Upper lobe of left lung (tissue), 6 donors: ENCODE measurements at regions not wholly inside any gene's neighbourhood (a gene's known extent, or its start where the extent isn't known, plus 50 kb on each side); places are given as distances from the start of the nearest gene placed in this dataset.

Experiments used
- ATAC-seq, 2 donors: fragments of 200-7000 bp; cut with Tn5 transposase; one replicate each; pipeline ENCODE4 v1.9.1; 2022; ENCODE audit warnings: mild to moderate bottlenecking in 2 of 2, moderate library complexity in 2 of 2; ENCODE audit not compliant: low FRiP score in 2 of 2
- DNase-seq, 2 donors: peaks; one replicate each; pipeline ENCODE4 v3.0.0-alpha.2; 2019 to 2020
- H3K27ac ChIP-seq, 4 donors: fragments of 200-600 bp; sonication (generic); one replicate each; pipeline ENCODE4 v1.5.1; 2016 to 2019
- H3K27me3 ChIP-seq, 4 donors: fragments of 200-600 bp; sonication (generic); one replicate each; pipeline ENCODE4 v1.5.1; 2017 to 2019
- H3K36me3 ChIP-seq, 4 donors: fragments of 200-600 bp; sonication (generic); one replicate each; pipeline ENCODE4 v1.5.1; 2016 to 2019
- H3K4me1 ChIP-seq, 4 donors: fragments of 200-600 bp; sonication (generic); one replicate each; pipeline ENCODE4 v1.5.1; 2018 to 2019
- H3K4me3 ChIP-seq, 4 donors: fragments of 200-600 bp; sonication (generic); one replicate each; pipeline ENCODE4 v1.5.1; 2017 to 2019; ENCODE audit warnings: mild to moderate bottlenecking in 2 of 4, moderate library complexity in 1 of 4
- H3K9me3 ChIP-seq, 4 donors: fragments of 200-600 bp; sonication (generic); one replicate each; pipeline ENCODE4 v1.5.1; 2018 to 2019
- EP300 ChIP-seq, 4 donors: sonication (generic); formaldehyde crosslinking; IDR thresholded peaks; one replicate each; pipeline ENCODE4 v1.5.1; 2017; ENCODE audit warnings: antibody characterized with exemption in 4 of 4, control low read depth in 2 of 4
- POLR2A ChIP-seq, 4 donors: fragments of 450-650 bp; IDR thresholded peaks; one replicate each; pipeline ENCODE4 v1.5.1; 2016 to 2017; ENCODE audit warnings: antibody characterized with exemption in 4 of 4, mild to moderate bottlenecking in 2 of 4
- POLR2AphosphoS5 ChIP-seq, 2 donors: sonication (generic); formaldehyde crosslinking; IDR thresholded peaks; one replicate each; pipeline ENCODE4 v1.5.1; 2017; ENCODE audit warnings: antibody characterized with exemption in 2 of 2
- WGBS, 2 donors: methylation state at CpG; one replicate each; pipeline ENCODE4 v1.1.5; 2017 to 2018; 5-methylcytosine and 5-hydroxymethylcytosine counted together
- TF ChIP-seq, protein P1 (sequence below), 6 experiments: fragments of 450-650 bp in 4 of 6; fragments of 200-600 bp in 2 of 6; sonication (generic) in 2 of 6; IDR thresholded peaks; one replicate each; pipeline ENCODE4 v1.5.1; 2016 to 2019; ENCODE audit warnings: antibody characterized with exemption in 6 of 6
- donor health status: DM: no; HTN: no; CAD: no; lungs with moderate emphysema.
- donor health status: DM: no; HTN: yes; CAD: no; lungs with severe emphysema.

DNA sequence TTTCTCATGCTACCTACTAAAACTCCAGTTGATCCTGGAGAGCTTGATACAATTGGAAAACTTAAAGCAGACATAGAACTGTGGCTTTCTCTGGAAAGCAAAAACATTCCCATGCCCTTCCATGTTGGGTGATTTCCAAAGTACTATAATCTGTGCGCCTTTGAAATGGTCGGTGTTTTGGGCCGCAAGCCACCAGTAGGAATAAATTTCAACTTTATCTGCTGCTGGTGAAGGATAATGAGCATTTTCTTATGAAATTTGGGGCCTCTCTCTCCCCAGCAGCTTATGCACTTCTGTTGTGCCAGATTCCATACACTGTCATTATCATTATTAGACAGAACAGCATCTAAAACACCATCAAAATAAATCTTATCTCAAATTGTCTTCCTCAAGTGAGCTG, 366.7 kb upstream of the RPS6KA3 start:
- no peaks in the 10 kb centered on the region for H3K4me1 ChIP-seq
- H3K36me3 ChIP-seq = no peaks in the 10 kb centered on the region
- no peak for TF ChIP-seq POLR2A (IDR thresholded peaks at IDR 0.05)
- TF ChIP-seq, protein P1, sequence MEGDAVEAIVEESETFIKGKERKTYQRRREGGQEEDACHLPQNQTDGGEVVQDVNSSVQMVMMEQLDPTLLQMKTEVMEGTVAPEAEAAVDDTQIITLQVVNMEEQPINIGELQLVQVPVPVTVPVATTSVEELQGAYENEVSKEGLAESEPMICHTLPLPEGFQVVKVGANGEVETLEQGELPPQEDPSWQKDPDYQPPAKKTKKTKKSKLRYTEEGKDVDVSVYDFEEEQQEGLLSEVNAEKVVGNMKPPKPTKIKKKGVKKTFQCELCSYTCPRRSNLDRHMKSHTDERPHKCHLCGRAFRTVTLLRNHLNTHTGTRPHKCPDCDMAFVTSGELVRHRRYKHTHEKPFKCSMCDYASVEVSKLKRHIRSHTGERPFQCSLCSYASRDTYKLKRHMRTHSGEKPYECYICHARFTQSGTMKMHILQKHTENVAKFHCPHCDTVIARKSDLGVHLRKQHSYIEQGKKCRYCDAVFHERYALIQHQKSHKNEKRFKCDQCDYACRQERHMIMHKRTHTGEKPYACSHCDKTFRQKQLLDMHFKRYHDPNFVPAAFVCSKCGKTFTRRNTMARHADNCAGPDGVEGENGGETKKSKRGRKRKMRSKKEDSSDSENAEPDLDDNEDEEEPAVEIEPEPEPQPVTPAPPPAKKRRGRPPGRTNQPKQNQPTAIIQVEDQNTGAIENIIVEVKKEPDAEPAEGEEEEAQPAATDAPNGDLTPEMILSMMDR (IDR thresholded peaks at IDR 0.05) = no peak
- no peak for TF ChIP-seq EP300 (IDR thresholded peaks at IDR 0.05)
- no peak for TF ChIP-seq POLR2AphosphoS5 (IDR thresholded peaks at IDR 0.05)
- ATAC-seq (no peak), DNase-seq (no peak)
- H3K27ac ChIP-seq = no peak overlapping the region
- 80% methylated on average over 3 of the region's 3 CpGs; no CpG with 5 or more reads in 1 of the 2 donors for WGBS, 2 donors
- no peak overlapping the region for H3K4me3 ChIP-seq
- H3K9me3 ChIP-seq = no peaks in the 10 kb centered on the region
- no peaks in the 10 kb centered on the region for H3K27me3 ChIP-seq

- peaks cover 0 to 8% (median 0%) of the 10 kb centered on the region in 4 donors for H3K9me3 ChIP-seq
- H3K4me1 ChIP-seq = no peaks in the 10 kb centered on the region
- no peak for ATAC-seq
- TF ChIP-seq, protein P1 (IDR thresholded peaks at IDR 0.05) = no peak
- TF ChIP-seq EP300 (IDR thresholded peaks at IDR 0.05) = no peak
- TF ChIP-seq POLR2A (IDR thresholded peaks at IDR 0.05) = no peak
- TF ChIP-seq POLR2AphosphoS5 (IDR thresholded peaks at IDR 0.05) = no peak
- DNase-seq = no peak
- no peak overlapping the region for H3K4me3 ChIP-seq
- no peaks in the 10 kb centered on the region for H3K27me3 ChIP-seq
- H3K36me3 ChIP-seq = no peaks in the 10 kb centered on the region
- no peak overlapping the region for H3K27ac ChIP-seq
- 69 to 74% methylated on average over 2 of the region's 2 CpGs for WGBS, 2 donors
These were observed 356.7 kb upstream of the RPS6KA3 start for GRCh38 chrX:20623448-20623847.

GRCh38 chrX:20620306-20620705, 353.6 kb upstream of the RPS6KA3 start:
- Histone ChIP-seq H3K9me3 (peaks cover 0 to 8% (median 0%) of the 10 kb centered on the region in 4 donors), H3K4me3 (no peak overlapping the region), H3K27me3 (no peaks in the 10 kb centered on the region), H3K36me3 (no peaks in the 10 kb centered on the region), H3K27ac (no peak overlapping the region), H3K4me1 (no peaks in the 10 kb centered on the region)
- DNase-seq (no peak), ATAC-seq (peak in 1 of 2 donors; percentile 36)
- TF ChIP-seq POLR2A (IDR thresholded peaks at IDR 0.05) (no peak), EP300 (IDR thresholded peaks at IDR 0.05) (no peak), POLR2AphosphoS5 (IDR thresholded peaks at IDR 0.05) (no peak)
- TF ChIP-seq, protein P1 (IDR thresholded peaks at IDR 0.05) = no peak
- 71 to 73% methylated on average over 1 to 2 of the region's 2 CpGs for WGBS, 2 donors

DNA sequence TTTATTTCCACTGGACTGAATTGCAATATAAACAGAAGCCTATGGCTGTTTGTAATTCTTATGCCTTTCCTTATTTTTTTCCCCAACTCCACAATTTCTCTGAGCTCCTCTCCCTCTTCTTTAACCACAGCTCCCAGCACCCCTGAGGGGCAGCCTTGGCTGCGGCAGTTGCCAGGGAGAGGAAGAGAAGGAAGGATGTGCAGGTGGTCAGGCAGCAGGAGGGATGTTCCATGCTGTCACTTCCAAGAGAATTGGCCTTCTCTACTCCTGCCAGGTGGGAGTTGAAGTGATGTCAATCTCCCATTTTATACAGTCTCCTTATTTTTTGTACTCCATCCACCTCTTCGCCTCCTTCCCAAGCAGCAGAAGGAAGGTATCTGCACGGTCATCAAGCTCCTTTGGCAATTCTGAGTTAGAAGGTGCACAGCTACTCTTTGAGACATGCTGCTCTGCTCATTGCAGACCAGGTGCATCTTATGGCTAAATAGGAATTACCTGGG, 343.3 kb upstream of the RPS6KA3 start:
- no peak overlapping the region for H3K4me3 ChIP-seq
- H3K9me3 ChIP-seq = no peaks in the 10 kb centered on the region
- H3K4me1 ChIP-seq = no peaks in the 10 kb centered on the region
- no peaks in the 10 kb centered on the region for H3K36me3 ChIP-seq
- no peaks in the 10 kb centered on the region for H3K27me3 ChIP-seq
- 74 to 81% methylated on average over 3 of the region's 3 CpGs for WGBS, 2 donors
- TF ChIP-seq POLR2AphosphoS5 (IDR thresholded peaks at IDR 0.05) (no peak), POLR2A (IDR thresholded peaks at IDR 0.05) (no peak), EP300 (IDR thresholded peaks at IDR 0.05) (no peak)
- TF ChIP-seq, protein P1 (IDR thresholded peaks at IDR 0.05) = no peak
- ATAC-seq = no peak
- DNase-seq = no peak
- no peak overlapping the region for H3K27ac ChIP-seq

GRCh38 chrX:20606831-20607230, 340.1 kb upstream of the RPS6KA3 start:
- Histone ChIP-seq H3K36me3 (no peaks in the 10 kb centered on the region), H3K4me1 (no peaks in the 10 kb centered on the region), H3K4me3 (no peak overlapping the region), H3K27me3 (no peaks in the 10 kb centered on the region), H3K9me3 (no peaks in the 10 kb centered on the region), H3K27ac (no peak overlapping the region)
- DNase-seq (no peak), ATAC-seq (no peak)
- TF ChIP-seq, protein P1 (IDR thresholded peaks at IDR 0.05) = no peak
- WGBS, 2 donors = 76 to 87% methylated on average over 4 of the region's 4 CpGs
